Erythroblast (primary cell): ENCODE measurements at regions not wholly inside any gene's neighbourhood (a gene's known extent, or its start where the extent isn't known, plus 50 kb on each side); places are given as distances from the start of the nearest gene placed in this dataset.

Source experiments
- GATA1 ChIP-seq: IDR thresholded peaks from 2 replicates; pipeline ENCODE4 v1.6.1; 2011; ENCODE audit warnings: low read depth, mild to moderate bottlenecking, control low read depth, low read length, moderate library complexity
- POLR2A ChIP-seq: IDR thresholded peaks from 2 replicates; pipeline ENCODE4 v1.6.1; 2011; ENCODE audit warnings: mild to moderate bottlenecking, low read length

- TF ChIP-seq POLR2A (no peak), GATA1 (no peak)
These were observed 419.0 kb upstream of the MMADHC start for GRCh38 chr2:150006591-150006990.
